ENCODE measurements at regions not wholly inside any gene's neighbourhood (a gene's known extent, or its start where the extent isn't known, plus 50 kb on each side); places are given as distances from the start of the nearest gene placed in this dataset.

- DNase-seq (ENCODE audit: insufficient read length, low spot score) (no peak), FAIRE-seq (no peak)
- TF ChIP-seq CTCF (IDR thresholded peaks at IDR 0.05; ENCODE audit: insufficient read depth, missing control alignments): no peak
Observed at GRCh38 chr4:4613641-4614286, 71.9 kb upstream of the STX18 start.

GRCh38 chr4:4613126-4613465 is 71.2 kb upstream of the STX18 start:
- no peak for FAIRE-seq
- DNase-seq (ENCODE audit: insufficient read length, low spot score): no peak
- TF ChIP-seq CTCF (IDR thresholded peaks at IDR 0.05; ENCODE audit: insufficient read depth, missing control alignments): no peak

GRCh38 chr4:4610672-4611071 is 68.8 kb upstream of the STX18 start:
- FAIRE-seq (no peak), DNase-seq (ENCODE audit: insufficient read length, low spot score) (no peak)
- no peak for TF ChIP-seq CTCF (IDR thresholded peaks at IDR 0.05; ENCODE audit: insufficient read depth, missing control alignments)

- FAIRE-seq (no peak), DNase-seq (ENCODE audit: insufficient read length, low spot score) (no peak)
- no peak for TF ChIP-seq CTCF (IDR thresholded peaks at IDR 0.05; ENCODE audit: insufficient read depth, missing control alignments)
Observed at GRCh38 chr4:4609622-4610334, 67.9 kb upstream of the STX18 start.

- FAIRE-seq (no peak), DNase-seq (ENCODE audit: insufficient read length, low spot score) (no peak)
- no peak for TF ChIP-seq CTCF (IDR thresholded peaks at IDR 0.05; ENCODE audit: insufficient read depth, missing control alignments)
Observed at GRCh38 chr4:4608214-4608537, 66.3 kb upstream of the STX18 start.

- no peak for DNase-seq (ENCODE audit: insufficient read length, low spot score)
- no peak for TF ChIP-seq CTCF (IDR thresholded peaks at IDR 0.05; ENCODE audit: insufficient read depth, missing control alignments)
- FAIRE-seq: no peak
Observed at GRCh38 chr4:4607336-4608213, 65.7 kb upstream of the STX18 start.
